ENCODE measurements at regions not wholly inside any gene's neighbourhood (a gene's known extent, or its start where the extent isn't known, plus 50 kb on each side); places are given as distances from the start of the nearest gene placed in this dataset.

GRCh38 chr4:182066037-182066436, 177.2 kb upstream of the TENM3 start:
- DNase-seq (ENCODE audit: low read depth in 2 of 2): no peak

GRCh38 chr4:182067828-182068227, 175.4 kb upstream of the TENM3 start:
- DNase-seq (ENCODE audit: low read depth in 2 of 2): no peak

GRCh38 chr4:182068920-182069319, 174.3 kb upstream of the TENM3 start:
- DNase-seq (ENCODE audit: low read depth in 2 of 2): no peak

- no peak for DNase-seq (ENCODE audit: low read depth in 2 of 2)
Measured at GRCh38 chr4:182073278-182073677, 169.9 kb upstream of the TENM3 start.

- no peak for DNase-seq (ENCODE audit: low read depth in 2 of 2)
Measured at GRCh38 chr4:182074139-182074538, 169.1 kb upstream of the TENM3 start.

GRCh38 chr4:182074810-182075209, 168.4 kb upstream of the TENM3 start:
- no peak for DNase-seq (ENCODE audit: low read depth in 2 of 2)

- DNase-seq (ENCODE audit: low read depth in 2 of 2): no peak
Measured at GRCh38 chr4:182082910-182083309, 160.3 kb upstream of the TENM3 start.

GRCh38 chr4:182083671-182084410, 159.4 kb upstream of the TENM3 start:
- DNase-seq (ENCODE audit: low read depth in 2 of 2): no peak

GRCh38 chr4:182085051-182085480, 158.1 kb upstream of the TENM3 start:
- DNase-seq (ENCODE audit: low read depth in 2 of 2): no peak

GRCh38 chr4:182089326-182089725, 153.9 kb upstream of the TENM3 start:
- DNase-seq (ENCODE audit: low read depth in 2 of 2): no peak

- no peak for DNase-seq (ENCODE audit: low read depth in 2 of 2)
Measured at GRCh38 chr4:182090186-182090585, 153.0 kb upstream of the TENM3 start.

GRCh38 chr4:182091128-182091527, 152.1 kb upstream of the TENM3 start:
- no peak for DNase-seq (ENCODE audit: low read depth in 2 of 2)

GRCh38 chr4:182093431-182093831, 149.8 kb upstream of the TENM3 start:
- DNase-seq (ENCODE audit: low read depth in 2 of 2): no peak

GRCh38 chr4:182093935-182094334, 149.3 kb upstream of the TENM3 start:
- DNase-seq (ENCODE audit: low read depth in 2 of 2): no peak

- no peak for DNase-seq (ENCODE audit: low read depth in 2 of 2)
Measured at GRCh38 chr4:182101618-182102017, 141.6 kb upstream of the TENM3 start.

- no peak for DNase-seq (ENCODE audit: low read depth in 2 of 2)
Measured at GRCh38 chr4:182102576-182102975, 140.6 kb upstream of the TENM3 start.

GRCh38 chr4:182103614-182104319, 139.4 kb upstream of the TENM3 start:
- DNase-seq (ENCODE audit: low read depth in 2 of 2): no peak

- DNase-seq (ENCODE audit: low read depth in 2 of 2): no peak
Measured at GRCh38 chr4:182105416-182105815, 137.8 kb upstream of the TENM3 start.

- DNase-seq (ENCODE audit: low read depth in 2 of 2): no peak
Measured at GRCh38 chr4:182107931-182108330, 135.3 kb upstream of the TENM3 start.

- no peak for DNase-seq (ENCODE audit: low read depth in 2 of 2)
Measured at GRCh38 chr4:182111586-182111985, 131.6 kb upstream of the TENM3 start.

- DNase-seq (ENCODE audit: low read depth in 2 of 2): no peak
Measured at GRCh38 chr4:182113779-182114178, 129.4 kb upstream of the TENM3 start.

- no peak for DNase-seq (ENCODE audit: low read depth in 2 of 2)
Measured at GRCh38 chr4:182124359-182124758, 118.8 kb upstream of the TENM3 start.

- no peak for DNase-seq (ENCODE audit: low read depth in 2 of 2)
Measured at GRCh38 chr4:182126096-182126495, 117.1 kb upstream of the TENM3 start.

All from stimulated activated CD4-positive, alpha-beta T cell treated with anti-CD3 and anti-CD28 coated beads, Interleukin-1b, Interleukin-23, amount 100 ng/mL, for 4 hours (primary cell).